Activated naive CD4-positive, alpha-beta T cell treated with anti-CD3 and anti-CD28 coated beads for 36 hours (primary cell): ENCODE measurements at regions not wholly inside any gene's neighbourhood (a gene's known extent, or its start where the extent isn't known, plus 50 kb on each side); places are given as distances from the start of the nearest gene placed in this dataset.

ENCODE experiments used
- CTCF ChIA-PET: fragments of 350-600 bp; sonication (Branson Sonifier 250); formaldehyde crosslinking; loops from one replicate; lab custom pipeline; 2021; ENCODE audit warnings: antibody characterized with exemption; lab: Charles Lee
- DNase-seq: peaks from one replicate; pipeline ENCODE4 v3.0.0-alpha.2; 2020
- H3K27ac Mint-ChIP-seq: one replicate; pipeline ENCODE4 v1.8.0; 2021; ENCODE audit warnings: mild to moderate bottlenecking, mixed read lengths
- H3K27me3 Mint-ChIP-seq: one replicate; pipeline ENCODE4 v1.8.0; 2021; ENCODE audit warnings: low read depth, mixed read lengths
- H3K36me3 Mint-ChIP-seq: one replicate; pipeline ENCODE4 v1.8.0; 2021; ENCODE audit warnings: low read depth, mixed read lengths
- H3K4me1 Mint-ChIP-seq: one replicate; pipeline ENCODE4 v1.8.0; 2021; ENCODE audit warnings: low read depth, mixed read lengths
- H3K4me3 Mint-ChIP-seq: one replicate; pipeline ENCODE4 v1.8.0; 2021; ENCODE audit warnings: mild to moderate bottlenecking, moderate library complexity, mixed read lengths
- H3K9me3 Mint-ChIP-seq: one replicate; pipeline ENCODE4 v1.8.0; 2021; ENCODE audit warnings: mixed read lengths
- intact Hi-C: fragments of 100-400 bp; cut with micrococcal nuclease; formaldehyde crosslinking; loops from one replicate; pipeline ENCODE4 v1.15.1; 2023

GRCh38 chr20:24118441-24119175 lies 130.0 kb upstream of the GGTLC1 start:
- H3K36me3 Mint-ChIP-seq, result no peaks in the 10 kb centered on the region
- H3K27me3 Mint-ChIP-seq, result peaks cover 3% of the 10 kb centered on the region
- no peak overlapping the region for H3K27ac Mint-ChIP-seq
- intact Hi-C loops, result no loop called here
- H3K9me3 Mint-ChIP-seq, result no peaks in the 10 kb centered on the region
- no peak overlapping the region for H3K4me3 Mint-ChIP-seq
- no peaks in the 10 kb centered on the region for H3K4me1 Mint-ChIP-seq
- DNase-seq, result no peak
- CTCF ChIA-PET, result interaction anchor here (0.7 kb wide), 1 partner anchor 613 kb away, joined by 3 read pairs; no protein-coding TSS in a partner anchor

- intact Hi-C loops, result no loop called here
- CTCF ChIA-PET, result no interaction called here
- Mint-ChIP-seq H3K4me1 (no peaks in the 10 kb centered on the region), H3K9me3 (no peaks in the 10 kb centered on the region), H3K36me3 (no peaks in the 10 kb centered on the region), H3K4me3 (no peak overlapping the region), H3K27ac (no peak overlapping the region), H3K27me3 (peaks cover 3% of the 10 kb centered on the region)
- DNase-seq, result no peak
Observed at GRCh38 chr20:24118034-24118433, 129.5 kb upstream of the GGTLC1 start.

- Mint-ChIP-seq H3K36me3 (no peaks in the 10 kb centered on the region), H3K27me3 (peaks cover 3% of the 10 kb centered on the region), H3K4me3 (no peak overlapping the region), H3K4me1 (no peaks in the 10 kb centered on the region), H3K27ac (no peak overlapping the region), H3K9me3 (no peaks in the 10 kb centered on the region)
- CTCF ChIA-PET, result interaction anchor here (1.2 kb wide), 1 partner anchor 16 kb away, joined by 4 read pairs; no protein-coding TSS in a partner anchor
- intact Hi-C loops, result no loop called here
- no peak for DNase-seq
Observed at GRCh38 chr20:24117383-24117782, 128.8 kb upstream of the GGTLC1 start.

GRCh38 chr20:24116611-24117010 lies 128.0 kb upstream of the GGTLC1 start:
- peaks cover 3% of the 10 kb centered on the region for H3K27me3 Mint-ChIP-seq
- no peaks in the 10 kb centered on the region for H3K4me1 Mint-ChIP-seq
- no peak for DNase-seq
- no peak overlapping the region for H3K4me3 Mint-ChIP-seq
- CTCF ChIA-PET, result interaction anchor here (1.2 kb wide), 1 partner anchor 15 kb away, joined by 4 read pairs; no protein-coding TSS in a partner anchor
- H3K36me3 Mint-ChIP-seq, result no peaks in the 10 kb centered on the region
- intact Hi-C loops, result no loop called here
- H3K9me3 Mint-ChIP-seq, result no peaks in the 10 kb centered on the region
- H3K27ac Mint-ChIP-seq, result no peak overlapping the region

- H3K27me3 Mint-ChIP-seq, result no peaks in the 10 kb centered on the region
- CTCF ChIA-PET, result no interaction called here
- H3K4me1 Mint-ChIP-seq, result no peaks in the 10 kb centered on the region
- DNase-seq, result no peak
- no peak overlapping the region for H3K27ac Mint-ChIP-seq
- H3K36me3 Mint-ChIP-seq, result no peaks in the 10 kb centered on the region
- no peak overlapping the region for H3K4me3 Mint-ChIP-seq
- intact Hi-C loops, result no loop called here
- H3K9me3 Mint-ChIP-seq, result no peaks in the 10 kb centered on the region
Observed at GRCh38 chr20:24112360-24112759, 123.8 kb upstream of the GGTLC1 start.

GRCh38 chr20:24111858-24112257 lies 123.3 kb upstream of the GGTLC1 start:
- Mint-ChIP-seq H3K4me3 (no peak overlapping the region), H3K27me3 (no peaks in the 10 kb centered on the region), H3K4me1 (no peaks in the 10 kb centered on the region), H3K9me3 (no peaks in the 10 kb centered on the region), H3K27ac (no peak overlapping the region), H3K36me3 (no peaks in the 10 kb centered on the region)
- CTCF ChIA-PET, result no interaction called here
- no peak for DNase-seq
- intact Hi-C loops, result no loop called here

- no peak for DNase-seq
- H3K27ac Mint-ChIP-seq, result no peak overlapping the region
Observed at GRCh38 chr20:24109537-24109936, 121.0 kb upstream of the GGTLC1 start.

GRCh38 chr20:24109008-24109407 lies 120.4 kb upstream of the GGTLC1 start:
- Mint-ChIP-seq H3K9me3 (no peaks in the 10 kb centered on the region), H3K27me3 (peaks cover 5% of the 10 kb centered on the region), H3K4me1 (no peaks in the 10 kb centered on the region), H3K4me3 (no peak overlapping the region), H3K36me3 (no peaks in the 10 kb centered on the region), H3K27ac (no peak overlapping the region)
- intact Hi-C loops, result loop anchor here (10.0 kb wide), 1 partner anchor 836 kb away; the partner anchor contains the start of gene CST7
- no peak for DNase-seq
- CTCF ChIA-PET, result no interaction called here

More at GRCh38 chr20:24109537-24109936, 121.0 kb upstream of the GGTLC1 start:
- Mint-ChIP-seq H3K4me1 (no peaks in the 10 kb centered on the region), H3K9me3 (no peaks in the 10 kb centered on the region), H3K36me3 (no peaks in the 10 kb centered on the region), H3K4me3 (no peak overlapping the region), H3K27me3 (peaks cover 5% of the 10 kb centered on the region)
- CTCF ChIA-PET, result no interaction called here
- intact Hi-C loops, result loop anchor here (10.0 kb wide), 1 partner anchor 835 kb away; the partner anchor contains the start of gene CST7

- no peaks in the 10 kb centered on the region for H3K36me3 Mint-ChIP-seq
- no peak for DNase-seq
- H3K4me1 Mint-ChIP-seq, result no peaks in the 10 kb centered on the region
- peaks cover 5% of the 10 kb centered on the region for H3K27me3 Mint-ChIP-seq
- no peaks in the 10 kb centered on the region for H3K9me3 Mint-ChIP-seq
- CTCF ChIA-PET, result no interaction called here
- H3K4me3 Mint-ChIP-seq, result no peak overlapping the region
- intact Hi-C loops, result loop anchor here (10.0 kb wide), 1 partner anchor 836 kb away; the partner anchor contains the start of gene CST7
- H3K27ac Mint-ChIP-seq, result no peak overlapping the region
Observed at GRCh38 chr20:24108581-24108980, 120.0 kb upstream of the GGTLC1 start.

- no peaks in the 10 kb centered on the region for H3K36me3 Mint-ChIP-seq
- CTCF ChIA-PET, result no interaction called here
- H3K27me3 Mint-ChIP-seq, result peaks cover 5% of the 10 kb centered on the region
- intact Hi-C loops, result loop anchor here (10.0 kb wide), 1 partner anchor 838 kb away; the partner anchor contains the start of gene CST7
- H3K4me3 Mint-ChIP-seq, result no peak overlapping the region
- no peaks in the 10 kb centered on the region for H3K9me3 Mint-ChIP-seq
- peaks cover 14% of the 10 kb centered on the region for H3K4me1 Mint-ChIP-seq
- DNase-seq, result no peak
- H3K27ac Mint-ChIP-seq, result no peak overlapping the region
Observed at GRCh38 chr20:24106801-24107445, 118.3 kb upstream of the GGTLC1 start.

GRCh38 chr20:24106150-24106800 lies 117.7 kb upstream of the GGTLC1 start:
- Mint-ChIP-seq H3K36me3 (no peaks in the 10 kb centered on the region), H3K27me3 (peaks cover 5% of the 10 kb centered on the region), H3K4me1 (peaks cover 17% of the 10 kb centered on the region), H3K4me3 (no peak overlapping the region), H3K27ac (no peak overlapping the region), H3K9me3 (no peaks in the 10 kb centered on the region)
- intact Hi-C loops, result loop anchor here (10.0 kb wide), 1 partner anchor 839 kb away; the partner anchor contains the start of gene CST7
- DNase-seq, result no peak
- CTCF ChIA-PET, result no interaction called here

- Mint-ChIP-seq H3K27ac (no peak overlapping the region), H3K9me3 (no peaks in the 10 kb centered on the region), H3K4me1 (peaks cover 33% of the 10 kb centered on the region), H3K36me3 (no peaks in the 10 kb centered on the region), H3K27me3 (peaks cover 5% of the 10 kb centered on the region), H3K4me3 (no peak overlapping the region)
- intact Hi-C loops, result loop anchor here (2.0 to 10.0 kb wide), 5 partner anchors 189 to 842 kb away; partner anchors contain the start of gene CST7
- CTCF ChIA-PET, result interaction anchor here (0.7 to 2.0 kb wide), 6 partner anchors 39 to 207 kb away, joined by 3 to 7 read pairs (median 5); no protein-coding TSS in a partner anchor
- DNase-seq, result no peak
Observed at GRCh38 chr20:24102749-24103333, 114.3 kb upstream of the GGTLC1 start.
